Ovary (tissue), 7 donors: ENCODE measurements at regions not wholly inside any gene's neighbourhood (a gene's known extent, or its start where the extent isn't known, plus 50 kb on each side); places are given as distances from the start of the nearest gene placed in this dataset.

Source experiments
- DNase-seq, 5 donors: peaks; one replicate each; pipeline ENCODE4 v3.0.0-alpha.2; 2019 to 2020
- H3K27ac ChIP-seq, 2 donors: fragments of 200-600 bp; one replicate each; pipeline versions ENCODE4 v1.5.1 to v1.8.0; 2019 to 2022
- H3K27me3 ChIP-seq: fragments of 200-600 bp; one replicate; pipeline ENCODE4 v1.8.0; 2022
- H3K36me3 ChIP-seq: fragments of 200-600 bp; sonication (generic); one replicate; pipeline ENCODE4 v1.5.1; 2019
- H3K4me1 ChIP-seq: one replicate; pipeline ENCODE4 v1.8.1; 2013; ENCODE audit warnings: mild to moderate bottlenecking, moderate library complexity; ENCODE audit not compliant: insufficient read depth
- H3K4me3 ChIP-seq: fragments of 200-600 bp; sonication (generic); one replicate; pipeline ENCODE4 v1.5.1; 2017
- H3K9me3 ChIP-seq, 2 donors: fragments of 200-600 bp in 1 of 2; sonication (generic) in 1 of 2; one replicate each; pipeline versions ENCODE4 v1.5.1 to v1.8.1; 2013 to 2019; ENCODE audit warnings: mild to moderate bottlenecking in 1 of 2, moderate library complexity in 1 of 2
- CTCF ChIP-seq, 3 donors: fragments of 450-650 bp in 2 of 3; fragments of 200-600 bp in 1 of 3; IDR thresholded peaks; one replicate each; pipeline versions ENCODE4 v1.5.1 to v1.8.0; 2016 to 2022; ENCODE audit warnings: antibody characterized with exemption in 3 of 3, mild to moderate bottlenecking in 1 of 3
- EP300 ChIP-seq: sonication (generic); formaldehyde crosslinking; IDR thresholded peaks from one replicate; pipeline ENCODE4 v1.6.1; 2017; ENCODE audit warnings: antibody characterized with exemption
- POLR2A ChIP-seq: fragments of 450-650 bp; IDR thresholded peaks from one replicate; pipeline ENCODE4 v1.6.1; 2017; ENCODE audit warnings: antibody characterized with exemption, mild to moderate bottlenecking, moderate library complexity
- WGBS, 3 donors: extraction: QIAGEN DNeasy Blood & Tissue Kit in 1 of 3; methylation state at CpG; one replicate each; pipeline versions ENCODE4 v1.1.5 to v1.1.7; 2013 to 2017; 5-methylcytosine and 5-hydroxymethylcytosine counted together
- intact Hi-C, 4 donors: fragments of 100-400 bp; cut with DNase I; formaldehyde crosslinking; loops; one replicate each; pipeline versions ENCODE4 v1.11.0 to v1.15.1; 2022 to 2023
- donor health status: DM: no; HTN: no; CAD: no; lungs with moderate emphysema.
- donor health status: DM: no; HTN: no; CAD: no.
- donor health status: Bipolar disorder and iron deficiency.
- donor health status: DM: no; HTN: no; CAD: no.
- donor health status: DM: yes; HTN: yes; CAD: no.

- H3K36me3 ChIP-seq: no peaks in the 10 kb centered on the region
- H3K27ac ChIP-seq: no peak overlapping the region
- H3K4me3 ChIP-seq: no peak overlapping the region
- no peak for DNase-seq
- intact Hi-C loops: no loop called here
- no peak for TF ChIP-seq EP300
- no peak for TF ChIP-seq POLR2A
- TF ChIP-seq CTCF (IDR thresholded peaks at IDR 0.05): no peak
- 56 to 66% (median 58%) methylated on average over 3 of the region's 3 CpGs for WGBS, 3 donors
- no peaks in the 10 kb centered on the region for H3K27me3 ChIP-seq
- H3K4me1 ChIP-seq: no peaks in the 10 kb centered on the region
- H3K9me3 ChIP-seq: no peaks in the 10 kb centered on the region
These were observed 397.9 kb downstream of the PPP3CA start for GRCh38 chr4:100949350-100949935.

- TF ChIP-seq EP300 (no peak), CTCF (IDR thresholded peaks at IDR 0.05) (no peak), POLR2A (no peak)
- Histone ChIP-seq H3K4me1 (no peaks in the 10 kb centered on the region), H3K36me3 (no peaks in the 10 kb centered on the region), H3K27me3 (no peaks in the 10 kb centered on the region), H3K4me3 (no peak overlapping the region), H3K9me3 (no peaks in the 10 kb centered on the region), H3K27ac (no peak overlapping the region)
- DNase-seq: no peak
- intact Hi-C loops: no loop called here
- 8 to 26% (median 9%) methylated on average over 4 of the region's 4 CpGs for WGBS, 3 donors
These were observed 398.4 kb downstream of the PPP3CA start for GRCh38 chr4:100948911-100949310.

GRCh38 chr4:100945789-100946188 is 401.5 kb downstream of the PPP3CA start:
- H3K27me3 ChIP-seq: no peaks in the 10 kb centered on the region
- no peak overlapping the region for H3K4me3 ChIP-seq
- H3K36me3 ChIP-seq: no peaks in the 10 kb centered on the region
- no peak for DNase-seq
- no peak overlapping the region for H3K27ac ChIP-seq
- no peaks in the 10 kb centered on the region for H3K4me1 ChIP-seq
- intact Hi-C loops: no loop called here
- TF ChIP-seq EP300 (no peak), POLR2A (no peak), CTCF (IDR thresholded peaks at IDR 0.05) (no peak)
- H3K9me3 ChIP-seq: no peaks in the 10 kb centered on the region

- Histone ChIP-seq H3K9me3 (no peaks in the 10 kb centered on the region), H3K4me3 (no peak overlapping the region), H3K4me1 (no peaks in the 10 kb centered on the region), H3K27ac (no peak overlapping the region), H3K27me3 (no peaks in the 10 kb centered on the region), H3K36me3 (no peaks in the 10 kb centered on the region)
- no peak for DNase-seq
- no peak for TF ChIP-seq POLR2A
- 97% methylated on average over 2 of the region's 2 CpGs for WGBS, 3 donors
- intact Hi-C loops: no loop called here
These were observed 408.6 kb downstream of the PPP3CA start for GRCh38 chr4:100938698-100939097.

- Histone ChIP-seq H3K27ac (no peak overlapping the region), H3K36me3 (no peaks in the 10 kb centered on the region), H3K9me3 (no peaks in the 10 kb centered on the region), H3K4me3 (no peak overlapping the region), H3K27me3 (no peaks in the 10 kb centered on the region), H3K4me1 (peaks cover 1% of the 10 kb centered on the region)
- TF ChIP-seq CTCF (IDR thresholded peaks at IDR 0.05) (no peak), EP300 (no peak), POLR2A (no peak)
- DNase-seq: no peak
- intact Hi-C loops: no loop called here
- WGBS, 3 donors: 37 to 38% (median 37%) methylated on average over 4 of the region's 4 CpGs
These were observed 410.5 kb downstream of the PPP3CA start for GRCh38 chr4:100936661-100937375.
